ENCODE measurements at regions not wholly inside any gene's neighbourhood (a gene's known extent, or its start where the extent isn't known, plus 50 kb on each side); places are given as distances from the start of the nearest gene placed in this dataset.

DNA sequence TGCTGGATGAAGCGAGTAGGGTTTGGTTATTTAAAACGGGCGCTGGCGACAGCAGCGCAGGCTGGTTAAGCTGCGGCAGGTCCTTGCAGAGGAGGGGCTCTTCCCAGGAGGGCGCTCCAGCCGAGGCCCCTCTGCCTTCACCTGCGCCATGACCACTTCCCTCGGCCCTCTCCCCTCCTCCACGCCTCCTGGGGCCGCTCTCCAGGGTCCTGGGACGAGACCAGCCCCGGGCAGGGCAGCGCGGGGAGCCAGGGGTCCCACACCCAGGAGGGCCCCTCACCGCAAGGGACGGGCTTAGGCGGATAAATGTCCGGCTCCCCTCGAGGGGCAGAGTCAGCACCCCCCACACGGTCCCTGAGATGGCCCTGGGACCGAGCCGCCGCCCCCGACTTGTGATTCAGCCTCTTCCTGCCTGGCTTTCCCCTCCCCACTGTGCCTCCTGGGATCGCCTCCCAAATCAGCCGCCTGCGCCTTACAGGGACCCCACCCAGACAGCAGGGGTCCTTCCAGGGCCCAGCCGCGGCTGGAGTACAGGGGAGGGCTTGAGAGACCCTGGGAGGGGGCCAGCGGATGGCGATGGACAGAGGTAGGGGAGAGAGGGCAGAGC lies 380.7 kb downstream of the MATN1 start:
- TF ChIP-seq, protein P1, sequence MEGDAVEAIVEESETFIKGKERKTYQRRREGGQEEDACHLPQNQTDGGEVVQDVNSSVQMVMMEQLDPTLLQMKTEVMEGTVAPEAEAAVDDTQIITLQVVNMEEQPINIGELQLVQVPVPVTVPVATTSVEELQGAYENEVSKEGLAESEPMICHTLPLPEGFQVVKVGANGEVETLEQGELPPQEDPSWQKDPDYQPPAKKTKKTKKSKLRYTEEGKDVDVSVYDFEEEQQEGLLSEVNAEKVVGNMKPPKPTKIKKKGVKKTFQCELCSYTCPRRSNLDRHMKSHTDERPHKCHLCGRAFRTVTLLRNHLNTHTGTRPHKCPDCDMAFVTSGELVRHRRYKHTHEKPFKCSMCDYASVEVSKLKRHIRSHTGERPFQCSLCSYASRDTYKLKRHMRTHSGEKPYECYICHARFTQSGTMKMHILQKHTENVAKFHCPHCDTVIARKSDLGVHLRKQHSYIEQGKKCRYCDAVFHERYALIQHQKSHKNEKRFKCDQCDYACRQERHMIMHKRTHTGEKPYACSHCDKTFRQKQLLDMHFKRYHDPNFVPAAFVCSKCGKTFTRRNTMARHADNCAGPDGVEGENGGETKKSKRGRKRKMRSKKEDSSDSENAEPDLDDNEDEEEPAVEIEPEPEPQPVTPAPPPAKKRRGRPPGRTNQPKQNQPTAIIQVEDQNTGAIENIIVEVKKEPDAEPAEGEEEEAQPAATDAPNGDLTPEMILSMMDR (IDR thresholded peaks at IDR 0.05) = no peak
- TF ChIP-seq POLR2A (IDR thresholded peaks at IDR 0.05) = no peak
